Fibroblast of pulmonary artery (primary cell): ENCODE measurements at regions not wholly inside any gene's neighbourhood (a gene's known extent, or its start where the extent isn't known, plus 50 kb on each side); places are given as distances from the start of the nearest gene placed in this dataset.

Experiments used
- DNase-seq: peaks from one replicate; pipeline ENCODE4 v3.0.0-alpha.2; 2010; ENCODE audit warnings: low read depth
- H3K4me3 ChIP-seq: replicated peaks from 2 replicates; pipeline ENCODE4 v1.5.1; 2011; ENCODE audit warnings: low read depth, mild to moderate bottlenecking, control low read depth, low read length, moderate library complexity
- CTCF ChIP-seq: IDR thresholded peaks from 2 replicates; pipeline ENCODE4 v1.5.1; 2011; ENCODE audit warnings: mild to moderate bottlenecking, control low read depth, low read length, inconsistent platforms; ENCODE audit errors: missing control alignments

- TF ChIP-seq CTCF, result no peak
- H3K4me3 ChIP-seq, result no peak overlapping the region
Measured at GRCh38 chr17:71824671-71825070, 296.1 kb upstream of the SOX9 start.

GRCh38 chr17:71825687-71826086 is 295.1 kb upstream of the SOX9 start:
- no peak for TF ChIP-seq CTCF
- no peak overlapping the region for H3K4me3 ChIP-seq
- DNase-seq, result no peak

More at GRCh38 chr17:71824671-71825070, 296.1 kb upstream of the SOX9 start:
- DNase-seq, result no peak

GRCh38 chr17:71828182-71828596 is 292.6 kb upstream of the SOX9 start:
- no peak overlapping the region for H3K4me3 ChIP-seq
- no peak for TF ChIP-seq CTCF
- no peak for DNase-seq

- no peak for TF ChIP-seq CTCF
- no peak overlapping the region for H3K4me3 ChIP-seq
- no peak for DNase-seq
Measured at GRCh38 chr17:71830866-71831265, 290.0 kb upstream of the SOX9 start.

- no peak for DNase-seq
- TF ChIP-seq CTCF, result no peak
Measured at GRCh38 chr17:71842986-71843385, 277.8 kb upstream of the SOX9 start.

GRCh38 chr17:71845337-71845736 is 275.5 kb upstream of the SOX9 start:
- DNase-seq, result no peak
- TF ChIP-seq CTCF, result no peak
- no peak overlapping the region for H3K4me3 ChIP-seq

More at GRCh38 chr17:71842986-71843385, 277.8 kb upstream of the SOX9 start:
- H3K4me3 ChIP-seq, result no peak overlapping the region

- H3K4me3 ChIP-seq, result no peak overlapping the region
- no peak for TF ChIP-seq CTCF
- no peak for DNase-seq
Measured at GRCh38 chr17:71846561-71847110, 274.2 kb upstream of the SOX9 start.
